Psoas muscle (tissue), 7 donors: ENCODE measurements at regions not wholly inside any gene's neighbourhood (a gene's known extent, or its start where the extent isn't known, plus 50 kb on each side); places are given as distances from the start of the nearest gene placed in this dataset.

Experiments
- ATAC-seq, 4 donors: fragments of 200-7000 bp; cut with Tn5 transposase; one replicate each; pipeline ENCODE4 v1.9.1; 2020; ENCODE audit warnings: moderate library complexity in 3 of 4, mild to moderate bottlenecking in 2 of 4
- DNase-seq, 2 donors: peaks; one replicate each; pipeline ENCODE4 v3.0.0-alpha.2; 2020
- H3K27ac ChIP-seq: fragments of 200-600 bp; one replicate; pipeline ENCODE4 v1.8.0; 2022
- H3K27me3 ChIP-seq, 3 donors: fragments of 200-600 bp in 1 of 3; one replicate each; pipeline versions ENCODE4 v1.6.1 to v1.8.0; 2013 to 2022; ENCODE audit warnings: low read length in 2 of 3, mild to moderate bottlenecking in 2 of 3, moderate library complexity in 1 of 3; ENCODE audit not compliant: insufficient read depth in 3 of 3
- H3K36me3 ChIP-seq, 2 donors: fragments of 200-600 bp in 1 of 2; one replicate each; pipeline versions ENCODE4 v1.6.1 to v1.8.0; 2013 to 2022; ENCODE audit warnings: low read depth in 1 of 2, mild to moderate bottlenecking in 1 of 2, moderate library complexity in 1 of 2; ENCODE audit not compliant: insufficient read depth in 1 of 2
- H3K4me1 ChIP-seq: fragments of 200-600 bp; one replicate; pipeline ENCODE4 v1.8.0; 2022
- H3K4me3 ChIP-seq: fragments of 200-600 bp; one replicate; pipeline ENCODE4 v1.8.0; 2022; ENCODE audit warnings: mild to moderate bottlenecking
- H3K9me3 ChIP-seq: fragments of 200-600 bp; one replicate; pipeline ENCODE4 v1.8.0; 2022
- CTCF ChIP-seq: fragments of 200-600 bp; IDR thresholded peaks from one replicate; pipeline ENCODE4 v1.8.0; 2022; ENCODE audit warnings: antibody characterized with exemption
- WGBS, 3 donors: extraction: QIAGEN DNeasy Blood & Tissue Kit; methylation state at CpG; one replicate each; pipeline versions ENCODE4 v1.1.6 to v1.1.7; 2013; 5-methylcytosine and 5-hydroxymethylcytosine counted together
- intact Hi-C, 2 donors: fragments of 100-400 bp; cut with DNase I; formaldehyde crosslinking; loops; one replicate each; pipeline versions ENCODE4 v1.11.0 to v1.14.2; 2022
- donor health status: healthy with polysubstance abuse.
- donor health status: DM: no; HTN: no; CAD: no; lungs with moderate emphysema.
- donor health status: Bipolar disorder and iron deficiency.
- donor health status: healthy.
- donor health status: DM: yes; HTN: yes; CAD: no.
- donor health status: DM: no; HTN: no; CAD: no.
- donor health status: DM: yes; HTN: yes; CAD: no.

GRCh38 chr1:29896300-29896699 is 660.0 kb downstream of the PTPRU start:
- TF ChIP-seq CTCF, result no peak
- intact Hi-C loops, result loop anchor here in 1 of 2 donors (5.0 kb wide), 1 partner anchor 186 kb away; no protein-coding TSS in a partner anchor
- no peak overlapping the region for H3K4me3 ChIP-seq
- no peaks in the 10 kb centered on the region for H3K9me3 ChIP-seq
- no peak overlapping the region for H3K27ac ChIP-seq
- ATAC-seq, result no peak
- WGBS, 3 donors, result 79 to 87% (median 81%) methylated on average over 3 of the region's 3 CpGs
- no peak for DNase-seq
- peaks cover 10% of the 10 kb centered on the region for H3K4me1 ChIP-seq
- H3K27me3 ChIP-seq, result peaks cover 0 to 4% (median 2%) of the 10 kb centered on the region in 3 donors
- H3K36me3 ChIP-seq, result no peaks in the 10 kb centered on the region

- Histone ChIP-seq H3K36me3 (no peaks in the 10 kb centered on the region), H3K4me1 (peaks cover 2% of the 10 kb centered on the region), H3K27ac (no peak overlapping the region), H3K27me3 (peaks cover 0 to 5% (median 2%) of the 10 kb centered on the region in 3 donors), H3K4me3 (no peak overlapping the region), H3K9me3 (no peaks in the 10 kb centered on the region)
- TF ChIP-seq CTCF, result no peak
- DNase-seq (no peak), ATAC-seq (no peak)
- WGBS, 3 donors, result 65 to 72% (median 71%) methylated on average over 4 of the region's 4 CpGs
- intact Hi-C loops, result loop anchor here in 1 of 2 donors (5.0 kb wide), 1 partner anchor 187 kb away; no protein-coding TSS in a partner anchor
These were observed 658.9 kb downstream of the PTPRU start for GRCh38 chr1:29895201-29895600.

- intact Hi-C loops, result no loop called here
- H3K4me1 ChIP-seq, result no peaks in the 10 kb centered on the region
- no peaks in the 10 kb centered on the region for H3K36me3 ChIP-seq
- peaks cover 0 to 12% (median 2%) of the 10 kb centered on the region in 3 donors for H3K27me3 ChIP-seq
- no peaks in the 10 kb centered on the region for H3K9me3 ChIP-seq
- H3K27ac ChIP-seq, result no peak overlapping the region
- WGBS, 3 donors, result 64 to 82% (median 73%) methylated on average over 5 of the region's 5 CpGs
- DNase-seq, result no peak
- no peak overlapping the region for H3K4me3 ChIP-seq
- no peak for ATAC-seq
- no peak for TF ChIP-seq CTCF
These were observed 658.0 kb downstream of the PTPRU start for GRCh38 chr1:29894311-29894710.

- no peaks in the 10 kb centered on the region for H3K36me3 ChIP-seq
- no peak overlapping the region for H3K4me3 ChIP-seq
- TF ChIP-seq CTCF, result no peak
- no peak for ATAC-seq
- H3K27me3 ChIP-seq, result peaks cover 0 to 12% (median 2%) of the 10 kb centered on the region in 3 donors
- 80 to 88% (median 88%) methylated on average over 5 of the region's 5 CpGs for WGBS, 3 donors
- H3K9me3 ChIP-seq, result no peaks in the 10 kb centered on the region
- no peak overlapping the region for H3K27ac ChIP-seq
- intact Hi-C loops, result no loop called here
- H3K4me1 ChIP-seq, result no peaks in the 10 kb centered on the region
- DNase-seq, result no peak
These were observed 657.5 kb downstream of the PTPRU start for GRCh38 chr1:29893806-29894205.

GRCh38 chr1:29893046-29893723 is 656.9 kb downstream of the PTPRU start:
- H3K4me1 ChIP-seq, result no peaks in the 10 kb centered on the region
- ATAC-seq (no peak), DNase-seq (no peak)
- no peaks in the 10 kb centered on the region for H3K36me3 ChIP-seq
- TF ChIP-seq CTCF, result no peak
- intact Hi-C loops, result no loop called here
- WGBS, 3 donors, result 70 to 76% (median 72%) methylated on average over 7 of the region's 7 CpGs
- H3K9me3 ChIP-seq, result no peaks in the 10 kb centered on the region
- H3K27ac ChIP-seq, result no peak overlapping the region
- no peak overlapping the region for H3K4me3 ChIP-seq
- peaks cover 0 to 12% (median 2%) of the 10 kb centered on the region in 3 donors for H3K27me3 ChIP-seq
